Pancreas (tissue), 10 donors: ENCODE measurements at regions not wholly inside any gene's neighbourhood (a gene's known extent, or its start where the extent isn't known, plus 50 kb on each side); places are given as distances from the start of the nearest gene placed in this dataset.

Source experiments
- ATAC-seq, 4 donors: fragments of 200-7000 bp; cut with Tn5 transposase; one replicate each; pipeline versions ENCODE4 v1.8.0 to v1.9.1; 2020; ENCODE audit warnings: mild to moderate bottlenecking in 4 of 4, moderate library complexity in 4 of 4
- DNase-seq, 6 donors: peaks; one replicate each; pipeline ENCODE4 v3.0.0-alpha.2; 2020
- FAIRE-seq: peaks from 2 replicates; lab custom pipeline; 2012; peaks lifted over from hg19 to GRCh38; lab: Jason Lieb, UNC
- H3K27ac ChIP-seq, 4 donors: fragments of 200-600 bp; sonication (generic); 1 replicate in 3 of 4; 2 replicates in 1 of 4; pipeline versions ENCODE4 v1.5.0 to v1.8.0; 2020
- H3K27me3 ChIP-seq, 4 donors: fragments of 200-600 bp; one replicate each; pipeline ENCODE4 v1.8.0; 2021
- H3K36me3 ChIP-seq, 3 donors: fragments of 200-600 bp; sonication (generic) in 1 of 3; one replicate each; pipeline versions ENCODE4 v1.5.0 to v1.8.0; 2020 to 2021
- H3K4me1 ChIP-seq, 3 donors: fragments of 200-600 bp; one replicate each; pipeline ENCODE4 v1.8.0; 2021
- H3K4me3 ChIP-seq, 4 donors: fragments of 200-600 bp; sonication (generic) in 2 of 4; one replicate each; pipeline versions ENCODE4 v1.5.0 to v1.8.0; 2020 to 2021
- H3K9me3 ChIP-seq, 4 donors: fragments of 200-600 bp; one replicate each; pipeline ENCODE4 v1.8.0; 2021
- WGBS, 2 donors: extraction: QIAGEN DNeasy Blood & Tissue Kit; methylation state at CpG; one replicate each; pipeline ENCODE4 v1.1.7; 2013; 5-methylcytosine and 5-hydroxymethylcytosine counted together
- intact Hi-C, 3 donors: fragments of 100-400 bp; cut with DNase I; formaldehyde crosslinking; loops; one replicate each; pipeline versions ENCODE4 v1.11.1 to v1.14.2; 2022
- TF ChIP-seq, protein P1 (sequence below), 4 donors: fragments of 200-600 bp; sonication (generic) in 3 of 4; IDR thresholded peaks; one replicate each; pipeline versions ENCODE4 v1.5.0 to v1.8.0; 2021; ENCODE audit warnings: antibody characterized with exemption in 4 of 4
- donor health status: healthy with polysubstance abuse.
- donor health status: DM: no; HTN: no; CAD: no; lungs with moderate emphysema.
- donor health status: DM: no; HTN: no; CAD: no.
- donor health status: control.
- donor health status: control.
- donor health status: Bipolar disorder and iron deficiency.
- donor health status: DM: yes; HTN: yes; CAD: no.
- donor health status: DM: no; HTN: no; CAD: no.
- donor health status: DM: no; HTN: no; CAD: no.
- donor health status: DM: yes; HTN: yes; CAD: no.

DNA sequence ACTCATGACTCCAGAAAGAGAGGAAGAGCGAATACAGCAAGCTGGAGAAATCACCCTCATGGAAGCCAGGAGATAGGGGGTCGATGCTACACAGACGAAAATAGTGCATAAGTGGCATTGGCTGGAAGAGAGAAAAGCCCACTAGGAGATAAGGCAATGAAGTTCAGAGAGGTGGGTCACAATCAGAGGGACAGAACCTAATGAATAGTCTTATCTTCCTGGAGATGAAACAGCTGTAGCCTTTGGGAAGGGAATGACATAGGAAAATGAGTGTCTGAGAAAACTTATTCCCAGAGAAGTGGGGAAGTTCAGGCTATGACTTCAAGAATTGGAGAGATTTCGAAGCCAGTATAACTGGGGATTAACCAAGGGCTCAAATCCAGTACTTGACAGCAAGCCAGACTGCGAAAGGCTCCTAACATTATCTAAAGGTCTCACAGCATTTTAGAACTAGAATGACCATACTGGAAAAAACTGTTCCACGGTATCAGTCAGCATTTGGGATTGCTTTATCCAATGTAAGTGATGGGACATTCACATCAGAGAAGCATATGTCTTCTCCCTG lies 211.1 kb downstream of the ZNF365 start:
- WGBS, 2 donors = 62 to 69% methylated on average over 6 of the region's 6 CpGs
- ATAC-seq (peak in 1 of 4 donors; percentile 11), DNase-seq (no peak), FAIRE-seq (no peak)
- Histone ChIP-seq H3K9me3 (no peaks in the 10 kb centered on the region), H3K36me3 (no peaks in the 10 kb centered on the region), H3K4me3 (no peak overlapping the region), H3K27ac (no peak overlapping the region), H3K4me1 (no peaks in the 10 kb centered on the region), H3K27me3 (no peaks in the 10 kb centered on the region)
- intact Hi-C loops = no loop called here
- TF ChIP-seq, protein P1, sequence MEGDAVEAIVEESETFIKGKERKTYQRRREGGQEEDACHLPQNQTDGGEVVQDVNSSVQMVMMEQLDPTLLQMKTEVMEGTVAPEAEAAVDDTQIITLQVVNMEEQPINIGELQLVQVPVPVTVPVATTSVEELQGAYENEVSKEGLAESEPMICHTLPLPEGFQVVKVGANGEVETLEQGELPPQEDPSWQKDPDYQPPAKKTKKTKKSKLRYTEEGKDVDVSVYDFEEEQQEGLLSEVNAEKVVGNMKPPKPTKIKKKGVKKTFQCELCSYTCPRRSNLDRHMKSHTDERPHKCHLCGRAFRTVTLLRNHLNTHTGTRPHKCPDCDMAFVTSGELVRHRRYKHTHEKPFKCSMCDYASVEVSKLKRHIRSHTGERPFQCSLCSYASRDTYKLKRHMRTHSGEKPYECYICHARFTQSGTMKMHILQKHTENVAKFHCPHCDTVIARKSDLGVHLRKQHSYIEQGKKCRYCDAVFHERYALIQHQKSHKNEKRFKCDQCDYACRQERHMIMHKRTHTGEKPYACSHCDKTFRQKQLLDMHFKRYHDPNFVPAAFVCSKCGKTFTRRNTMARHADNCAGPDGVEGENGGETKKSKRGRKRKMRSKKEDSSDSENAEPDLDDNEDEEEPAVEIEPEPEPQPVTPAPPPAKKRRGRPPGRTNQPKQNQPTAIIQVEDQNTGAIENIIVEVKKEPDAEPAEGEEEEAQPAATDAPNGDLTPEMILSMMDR (IDR thresholded peaks at IDR 0.05) = no peak

DNA sequence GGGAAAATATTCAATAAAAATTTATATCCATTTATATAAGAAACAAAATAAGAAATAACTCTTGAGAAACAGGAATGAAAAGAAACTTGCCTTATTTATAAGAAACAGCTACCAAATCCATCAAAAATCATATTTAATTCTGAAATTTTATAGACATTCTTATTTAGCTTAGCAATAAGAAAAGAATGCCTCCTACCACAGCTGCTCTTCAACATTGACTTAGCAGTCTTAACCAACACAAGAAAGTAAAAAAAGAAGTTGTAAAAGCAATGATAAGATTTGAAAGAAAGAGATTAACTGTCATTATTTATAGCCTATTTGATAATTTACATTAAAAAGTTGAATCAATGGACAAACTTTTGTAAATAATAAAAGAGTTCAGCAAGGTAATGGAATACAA lies 212.8 kb downstream of the ZNF365 start:
- no peak overlapping the region for H3K4me3 ChIP-seq

DNA sequence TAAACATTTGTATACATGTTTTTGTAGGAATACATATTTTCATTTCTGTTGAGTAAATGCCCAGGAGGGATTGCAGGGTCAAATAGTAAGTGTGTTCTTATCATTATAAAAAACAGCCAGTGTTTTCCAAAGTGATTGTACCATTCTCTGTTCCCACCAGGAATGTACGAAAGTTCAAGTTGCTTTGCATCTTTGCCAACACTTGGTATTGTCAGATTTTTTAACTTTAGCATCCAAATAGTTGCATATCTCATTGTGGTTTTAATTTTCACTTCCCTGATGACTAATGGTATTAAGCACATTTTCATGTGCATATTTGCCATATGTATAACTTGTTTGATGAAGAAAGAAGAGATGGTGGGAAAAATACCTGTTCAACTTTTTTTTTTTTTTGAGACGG lies 213.9 kb downstream of the ZNF365 start:
- Histone ChIP-seq H3K9me3 (no peaks in the 10 kb centered on the region), H3K4me3 (no peak overlapping the region), H3K36me3 (no peaks in the 10 kb centered on the region), H3K27ac (no peak overlapping the region), H3K4me1 (no peaks in the 10 kb centered on the region), H3K27me3 (no peaks in the 10 kb centered on the region)
- no peak for FAIRE-seq
- WGBS, 2 donors = 89 to 94% methylated on average over 2 of the region's 2 CpGs
- intact Hi-C loops = no loop called here
- TF ChIP-seq, protein P1 (IDR thresholded peaks at IDR 0.05) = no peak
- no peak for DNase-seq
- no peak for ATAC-seq

More for the DNA sequence above, 212.8 kb downstream of the ZNF365 start:
- DNase-seq (no peak), FAIRE-seq (peak; percentile 9), ATAC-seq (no peak)
- intact Hi-C loops = no loop called here
- TF ChIP-seq, protein P1 (IDR thresholded peaks at IDR 0.05) = no peak
- Histone ChIP-seq H3K4me1 (no peaks in the 10 kb centered on the region), H3K27me3 (no peaks in the 10 kb centered on the region), H3K36me3 (no peaks in the 10 kb centered on the region), H3K9me3 (no peaks in the 10 kb centered on the region), H3K27ac (no peak overlapping the region)

DNA sequence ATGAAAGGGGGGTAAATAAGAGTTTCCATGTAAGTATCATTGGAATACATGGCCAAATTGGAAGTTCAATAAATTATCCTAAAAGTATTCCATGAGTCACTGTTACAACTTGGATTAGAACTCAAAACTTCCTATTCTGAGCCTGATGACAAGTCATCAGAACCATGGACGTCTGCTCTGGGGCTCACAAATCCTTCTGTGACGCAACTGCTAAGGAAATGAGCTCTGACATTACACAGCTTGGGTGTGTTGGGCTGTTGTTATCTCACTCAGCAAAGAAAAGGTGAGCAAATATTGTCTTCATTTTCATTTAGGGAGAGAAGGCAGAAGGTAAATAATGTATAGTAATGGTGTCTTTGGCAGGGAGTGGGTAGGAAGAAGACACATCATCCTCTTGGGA lies 214.8 kb upstream of the ADO start:
- TF ChIP-seq, protein P1 (IDR thresholded peaks at IDR 0.05) = no peak
- no peak overlapping the region for H3K27ac ChIP-seq
- no peak for DNase-seq
- no peaks in the 10 kb centered on the region for H3K27me3 ChIP-seq
- intact Hi-C loops = loop anchor here in 1 of 3 donors (10.0 kb wide), 2 partner anchors 225 to 565 kb away; partner anchors contain the start of gene EGR2
- H3K4me3 ChIP-seq = no peak overlapping the region
- no peaks in the 10 kb centered on the region for H3K36me3 ChIP-seq
- ATAC-seq = no peak
- no peaks in the 10 kb centered on the region for H3K4me1 ChIP-seq
- H3K9me3 ChIP-seq = no peaks in the 10 kb centered on the region
- no peak for FAIRE-seq
- WGBS, 2 donors = 31 to 32% methylated on average over 2 of the region's 2 CpGs

- WGBS, 2 donors = 69 to 77% methylated on average over 3 of the region's 3 CpGs
- TF ChIP-seq, protein P1 (IDR thresholded peaks at IDR 0.05) = no peak
- ATAC-seq (no peak), FAIRE-seq (no peak), DNase-seq (no peak)
- Histone ChIP-seq H3K27ac (no peak overlapping the region), H3K36me3 (no peaks in the 10 kb centered on the region), H3K4me3 (no peak overlapping the region), H3K27me3 (no peaks in the 10 kb centered on the region), H3K9me3 (no peaks in the 10 kb centered on the region), H3K4me1 (no peaks in the 10 kb centered on the region)
- intact Hi-C loops = loop anchor here in 1 of 3 donors (10.0 kb wide), 2 partner anchors 224 to 564 kb away; partner anchors contain the start of gene EGR2
These were observed 214.2 kb upstream of the ADO start for GRCh38 chr10:62590306-62590705.
